NT2/D1 (cell line): ENCODE measurements at regions not wholly inside any gene's neighbourhood (a gene's known extent, or its start where the extent isn't known, plus 50 kb on each side); places are given as distances from the start of the nearest gene placed in this dataset.

ENCODE experiments used
- YY1 ChIP-seq: IDR thresholded peaks from 2 replicates; pipeline ENCODE4 v1.6.1; 2011; ENCODE audit not compliant: insufficient read length, insufficient read depth
- ZNF274 ChIP-seq: IDR thresholded peaks from 2 replicates; pipeline ENCODE4 v1.6.1; 2011; ENCODE audit warnings: mild to moderate bottlenecking, low read depth, low read length

- TF ChIP-seq YY1 (no peak), ZNF274 (no peak)
These were observed 582.6 kb downstream of the SLITRK6 start for GRCh38 chr13:85216576-85216975.
